Left colon (tissue), 2 donors: ENCODE measurements at regions not wholly inside any gene's neighbourhood (a gene's known extent, or its start where the extent isn't known, plus 50 kb on each side); places are given as distances from the start of the nearest gene placed in this dataset.
"Not testable (repeated sequence)": the region's sequence is repeated elsewhere in the genome, so short reads cannot be mapped to it uniquely, and the experiment has no call there.

Experiments
- ATAC-seq: fragments of 200-7000 bp; cut with Tn5 transposase; one replicate; pipeline ENCODE4 v1.9.1; 2020; ENCODE audit warnings: mild to moderate bottlenecking, moderate library complexity
- DNase-seq, 2 donors: peaks; one replicate each; pipeline ENCODE4 v3.0.0-alpha.2; 2020
- intact Hi-C, 2 donors: fragments of 100-400 bp; cut with DNase I in 1 of 2; cut with micrococcal nuclease in 1 of 2; formaldehyde crosslinking; loops; one replicate each; pipeline versions ENCODE4 v1.11.2 to v1.14.0; 2022; cut with DNase I, micrococcal nuclease
- donor health status: DM: no; HTN: no; CAD: no.
- donor health status: DM: yes; HTN: yes; CAD: no.

- intact Hi-C loops, result no loop called here
- DNase-seq, result no peak
- no peak for ATAC-seq
These were observed 91.9 kb downstream of the FCRL5 start for GRCh38 chr1:157460381-157460780.

GRCh38 chr1:157457279-157457678 lies 95.0 kb downstream of the FCRL5 start:
- DNase-seq, result no peak
- intact Hi-C loops, result no loop called here

GRCh38 chr1:157455318-157455717 lies 97.0 kb downstream of the FCRL5 start:
- ATAC-seq (no peak), DNase-seq (no peak)
- intact Hi-C loops, result no loop called here

More at GRCh38 chr1:157457279-157457678, 95.0 kb downstream of the FCRL5 start:
- no peak for ATAC-seq

DNA sequence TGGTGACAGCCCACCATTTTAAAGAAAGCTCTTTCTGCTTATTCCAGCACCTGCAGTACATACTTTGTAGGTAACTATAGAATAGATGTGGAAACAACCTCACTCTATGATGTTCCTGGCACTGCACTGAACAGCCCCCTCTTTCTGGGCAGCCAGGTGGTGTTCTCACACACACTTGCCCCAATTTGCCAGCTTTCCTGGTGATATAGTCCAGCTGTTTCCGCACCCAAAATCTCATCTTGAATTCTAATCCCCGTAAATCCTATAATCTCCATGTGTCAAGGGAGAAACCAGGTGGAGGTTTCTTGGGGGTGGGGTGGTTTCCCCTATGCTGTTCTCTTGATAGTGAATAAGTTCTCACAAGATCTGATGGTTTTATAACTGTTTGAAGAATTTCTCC lies 102.2 kb downstream of the FCRL5 start:
- intact Hi-C loops, result no loop called here
- DNase-seq, result no peak
- ATAC-seq, result no peak

DNA sequence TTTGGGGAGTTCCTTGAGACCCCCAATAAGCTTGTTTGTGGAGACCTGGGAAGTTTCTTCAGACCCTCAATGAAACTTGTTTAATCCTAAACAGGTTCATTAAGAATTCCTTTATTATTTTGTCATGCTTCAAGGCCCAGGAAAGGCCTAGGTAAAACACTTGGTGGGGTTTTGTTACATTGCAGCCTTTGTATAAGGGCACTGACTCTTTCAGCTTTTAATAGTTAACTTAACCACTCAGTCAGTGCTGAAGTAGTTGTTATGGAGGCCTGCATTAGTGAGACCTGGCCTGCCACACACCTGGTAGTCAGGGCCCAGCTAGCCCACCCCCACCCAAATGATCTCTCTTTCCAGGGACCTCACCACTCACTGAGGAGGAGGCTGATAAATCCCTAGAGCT lies 103.7 kb downstream of the FCRL5 start:
- ATAC-seq (no peak), DNase-seq (no peak)
- intact Hi-C loops, result no loop called here

DNA sequence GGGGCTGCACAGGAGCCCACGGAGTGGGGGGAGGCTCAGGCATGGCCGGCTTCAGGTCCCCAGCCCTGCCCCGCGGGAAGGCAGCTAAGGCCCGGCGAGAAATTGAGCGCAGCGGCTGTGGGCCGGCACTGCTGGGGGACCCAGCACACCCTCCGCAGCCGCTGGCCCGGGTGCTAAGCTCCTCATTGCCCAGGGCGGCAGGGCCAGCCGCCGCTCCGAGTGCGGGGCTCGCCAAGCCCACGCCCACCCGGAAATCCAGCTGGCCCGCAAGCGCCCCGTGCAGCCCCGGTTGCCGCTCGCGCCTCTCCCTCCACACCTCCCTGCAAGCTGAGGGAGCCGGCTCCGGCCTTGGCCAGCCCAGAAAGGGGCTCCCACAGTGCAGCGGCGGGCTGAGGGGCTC lies 106.0 kb downstream of the FCRL5 start:
- intact Hi-C loops, ATAC-seq, DNase-seq: not testable (repeated sequence)

DNA sequence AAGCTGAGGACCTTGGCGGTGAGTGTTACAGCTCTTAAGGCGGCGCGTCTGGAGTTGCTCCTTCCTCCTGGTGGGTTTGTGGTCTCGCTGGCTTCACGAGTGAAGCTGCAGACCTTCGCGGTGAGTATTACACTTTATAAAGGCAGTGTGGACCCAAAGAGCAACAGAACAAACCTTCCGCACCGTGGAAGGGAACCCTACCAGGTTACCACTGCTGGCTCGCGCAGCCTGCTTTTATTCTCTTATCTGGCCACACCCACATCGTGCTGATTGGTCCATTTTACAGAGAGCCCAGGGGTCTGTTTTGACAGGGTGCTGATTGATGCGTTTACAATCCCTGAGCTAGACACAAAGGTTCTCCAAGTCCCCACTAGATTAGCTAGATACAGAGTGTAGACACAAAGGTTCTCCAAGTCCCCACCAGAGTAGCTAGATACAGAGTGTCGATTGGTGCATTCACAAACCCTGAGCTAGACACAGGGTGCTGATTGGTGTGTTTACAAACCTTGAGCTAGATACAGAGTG lies 106.6 kb downstream of the FCRL5 start:
- intact Hi-C loops, ATAC-seq: not testable (repeated sequence)

GRCh38 chr1:157442065-157442464 lies 110.2 kb downstream of the FCRL5 start:
- DNase-seq, result no peak
- intact Hi-C loops, result no loop called here
- peak; percentile 66 for ATAC-seq

More for the DNA sequence above, 106.6 kb downstream of the FCRL5 start:
- DNase-seq, result not testable (repeated sequence)

DNA sequence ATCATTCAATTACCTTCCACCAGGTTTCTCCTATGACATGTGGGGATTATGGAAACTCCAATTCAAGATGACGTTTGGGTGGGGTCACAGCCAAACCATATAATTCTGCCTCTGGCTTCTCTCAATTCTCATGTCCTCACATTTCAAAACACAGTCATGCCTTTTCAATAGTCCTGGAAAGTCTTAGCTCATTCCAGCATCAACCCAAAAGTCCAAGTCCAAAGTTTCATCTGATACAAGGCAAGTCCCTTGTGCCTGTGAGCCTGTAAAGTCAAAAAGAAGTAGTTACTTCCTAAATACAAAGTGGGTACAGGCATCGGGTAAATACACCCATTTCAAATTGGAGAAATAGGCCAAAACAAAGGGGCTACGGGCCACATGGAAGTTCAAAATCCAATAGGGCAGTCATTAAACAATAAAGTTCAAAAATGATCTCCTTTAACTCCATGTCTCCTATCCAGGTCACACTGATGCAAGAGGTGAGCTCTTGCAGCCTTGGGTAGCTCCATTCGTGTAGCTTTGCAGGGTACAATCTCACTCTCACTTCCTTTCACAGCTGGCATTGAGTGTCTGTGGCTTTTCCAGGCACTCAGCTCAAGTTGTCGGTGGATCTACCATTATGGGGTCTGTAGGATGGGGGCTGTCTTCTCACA lies 112.9 kb downstream of the FCRL5 start:
- intact Hi-C loops, result no loop called here
- no peak for ATAC-seq
- DNase-seq, result no peak

DNA sequence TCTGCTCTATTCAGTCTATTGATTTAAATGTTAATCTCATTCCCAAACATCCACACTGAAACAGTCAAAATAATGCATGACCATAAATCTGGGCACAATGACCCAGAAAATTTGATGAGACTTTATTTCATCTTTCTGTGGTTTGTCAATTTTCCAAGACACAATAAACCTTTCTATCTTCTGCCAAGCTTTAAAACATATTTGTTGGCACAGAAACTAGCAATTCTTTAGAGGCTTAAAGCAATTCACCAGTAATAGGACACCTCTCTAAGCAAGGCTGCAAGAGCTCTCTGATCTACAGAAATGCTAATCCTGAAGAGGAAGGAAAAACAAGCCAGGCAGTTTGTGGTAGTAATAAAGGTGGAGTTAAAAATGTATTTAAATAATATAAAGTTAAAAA lies 113.7 kb downstream of the FCRL5 start:
- intact Hi-C loops, result no loop called here
- ATAC-seq (no peak), DNase-seq (no peak)

GRCh38 chr1:157438146-157438545 lies 114.2 kb downstream of the FCRL5 start:
- intact Hi-C loops, result no loop called here
- ATAC-seq (no peak), DNase-seq (no peak)

GRCh38 chr1:157437296-157437695 lies 115.0 kb downstream of the FCRL5 start:
- intact Hi-C loops, result no loop called here
- ATAC-seq (no peak), DNase-seq (no peak)

GRCh38 chr1:157431751-157432150 lies 120.6 kb downstream of the FCRL5 start:
- intact Hi-C loops, result no loop called here
- DNase-seq (no peak), ATAC-seq (no peak)

- intact Hi-C loops, result no loop called here
- ATAC-seq (no peak), DNase-seq (no peak)
These were observed 122.6 kb downstream of the FCRL5 start for GRCh38 chr1:157429601-157430240.

GRCh38 chr1:157423764-157424163 lies 128.6 kb downstream of the FCRL5 start:
- intact Hi-C loops, ATAC-seq, DNase-seq: not testable (repeated sequence)

DNA sequence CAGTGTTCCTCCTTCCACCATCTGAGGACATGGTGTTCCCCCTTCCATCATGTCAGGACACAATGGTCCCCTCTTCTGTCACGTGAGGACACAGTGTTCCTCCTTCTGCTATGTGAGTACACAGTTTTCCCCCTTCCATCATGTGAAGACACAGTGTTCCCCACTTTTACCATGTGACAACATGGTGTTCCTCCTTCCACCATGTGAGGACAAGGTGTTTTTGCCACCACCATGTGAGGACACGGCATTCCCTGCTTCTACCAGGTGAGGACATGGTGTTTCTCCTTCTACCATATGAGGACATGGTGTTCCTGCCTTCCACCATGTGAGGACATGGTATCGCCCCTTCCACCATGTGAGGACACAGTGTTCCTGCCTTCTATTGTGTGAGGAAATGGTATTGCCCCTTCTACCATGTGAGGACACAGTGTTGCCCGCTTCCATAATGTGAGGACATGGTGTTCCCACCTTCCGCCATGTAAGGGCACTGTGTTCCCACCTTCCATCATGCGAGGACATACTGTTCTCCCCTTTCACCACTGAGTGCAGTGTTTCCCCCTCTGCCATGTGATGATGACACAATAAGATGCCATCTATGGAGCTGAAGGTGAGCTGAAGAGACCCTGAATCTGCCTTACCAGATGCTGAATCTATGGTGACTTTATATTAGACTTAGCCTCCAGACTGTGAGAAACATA lies 132.3 kb downstream of the FCRL5 start:
- intact Hi-C loops, result no loop called here
- no peak for DNase-seq
- no peak for ATAC-seq

- ATAC-seq (no peak), DNase-seq (no peak)
- intact Hi-C loops, result no loop called here
These were observed 133.7 kb downstream of the FCRL5 start for GRCh38 chr1:157418659-157419058.

- DNase-seq (no peak), ATAC-seq (no peak)
- intact Hi-C loops, result no loop called here
These were observed 134.1 kb downstream of the FCRL5 start for GRCh38 chr1:157418231-157418630.

DNA sequence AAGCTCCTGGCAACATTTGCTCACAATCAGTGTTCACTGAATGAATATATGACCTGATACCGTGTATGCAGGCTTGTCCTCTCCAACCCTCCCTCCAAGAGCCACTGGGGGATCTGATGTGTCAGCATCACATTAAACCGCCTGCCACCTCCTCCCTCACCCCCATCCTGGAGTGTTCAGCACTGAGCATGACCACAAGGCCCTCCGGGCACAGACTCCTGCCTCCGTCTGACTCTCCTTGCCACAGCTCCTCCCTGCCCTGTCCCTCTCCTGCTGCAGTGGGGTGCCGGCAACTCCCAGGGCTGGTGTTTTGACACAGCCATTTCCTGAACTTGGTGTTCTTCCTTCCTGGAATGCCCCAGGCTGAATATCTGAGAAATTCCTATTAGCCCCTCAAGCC lies 136.7 kb downstream of the FCRL5 start:
- no peak for ATAC-seq
- no peak for DNase-seq
- intact Hi-C loops, result no loop called here

GRCh38 chr1:157412308-157412707 lies 140.0 kb downstream of the FCRL5 start:
- no peak for DNase-seq
- intact Hi-C loops, result no loop called here
- ATAC-seq, result no peak
